Left ventricle myocardium inferior (tissue), 1 donor: ENCODE measurements at regions not wholly inside any gene's neighbourhood (a gene's known extent, or its start where the extent isn't known, plus 50 kb on each side); places are given as distances from the start of the nearest gene placed in this dataset.
"Not testable (repeated sequence)": the region's sequence is repeated elsewhere in the genome, so short reads cannot be mapped to it uniquely, and the experiment has no call there.

Experiments used
- DNase-seq: peaks from one replicate; pipeline ENCODE4 v3.0.0-alpha.2; 2020
- H3K27ac ChIP-seq: fragments of 200-600 bp; replicated peaks from 2 replicates; pipeline ENCODE4 v1.8.0; 2021
- H3K27me3 ChIP-seq: fragments of 200-600 bp; 2 replicates; pipeline ENCODE4 v1.8.0; 2021; ENCODE audit warnings: low read depth
- H3K36me3 ChIP-seq: fragments of 200-600 bp; 2 replicates; pipeline ENCODE4 v1.8.0; 2021
- H3K4me1 ChIP-seq: fragments of 200-600 bp; 2 replicates; pipeline ENCODE4 v1.8.0; 2021
- H3K4me3 ChIP-seq: fragments of 200-600 bp; 2 replicates; pipeline ENCODE4 v1.8.0; 2021; ENCODE audit warnings: mild to moderate bottlenecking, moderate library complexity
- H3K9me3 ChIP-seq: fragments of 200-600 bp; replicated peaks from 2 replicates; pipeline ENCODE4 v1.8.0; 2021
- CTCF ChIP-seq: fragments of 200-600 bp; IDR thresholded peaks from 2 replicates; pipeline ENCODE4 v1.8.0; 2021; ENCODE audit warnings: antibody characterized with exemption, mild to moderate bottlenecking, borderline replicate concordance
- intact Hi-C: fragments of 100-400 bp; cut with micrococcal nuclease; formaldehyde crosslinking; loops from one replicate; pipeline ENCODE4 v1.11.0; 2022
- donor health status: DM: no; HTN: yes; CAD: no; lungs with severe emphysema.

DNA sequence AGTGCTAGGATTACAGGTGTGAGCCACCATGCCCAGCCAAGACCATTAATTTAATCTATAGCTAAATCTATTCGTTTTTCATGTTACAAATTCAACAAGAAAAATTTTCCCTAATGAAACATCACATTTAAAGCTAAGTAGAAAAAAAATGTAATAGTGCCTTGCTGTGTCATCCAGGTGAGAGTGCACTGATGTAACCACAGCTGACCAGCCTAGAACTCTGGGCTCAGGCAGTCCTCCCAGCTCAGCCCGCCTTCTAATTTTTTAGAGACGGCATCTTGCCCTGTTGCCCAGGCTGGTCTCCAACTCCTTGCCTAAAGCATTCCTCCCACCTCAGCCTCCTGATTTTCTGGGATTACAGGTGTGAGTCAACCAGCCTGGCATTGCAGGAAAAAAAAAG is 109.0 kb downstream of the PPIAL4G start:
- Histone ChIP-seq H3K9me3 (no peaks in the 10 kb centered on the region), H3K36me3 (no peaks in the 10 kb centered on the region), H3K4me3 (no peak overlapping the region), H3K27ac (no peak overlapping the region), H3K4me1 (no peaks in the 10 kb centered on the region), H3K27me3 (peaks cover 68% of the 10 kb centered on the region)
- TF ChIP-seq CTCF: no peak
- intact Hi-C loops: no loop called here
- DNase-seq: no peak

- Histone ChIP-seq H3K27me3 (peaks cover 64% of the 10 kb centered on the region), H3K27ac (no peak overlapping the region), H3K9me3 (no peaks in the 10 kb centered on the region), H3K4me3 (no peak overlapping the region), H3K36me3 (no peaks in the 10 kb centered on the region), H3K4me1 (no peaks in the 10 kb centered on the region)
- no peak for TF ChIP-seq CTCF
- DNase-seq: no peak
- intact Hi-C loops: no loop called here
These were observed 109.7 kb downstream of the PPIAL4G start for GRCh38 chr1:148373192-148373925.

- no peak overlapping the region for H3K4me3 ChIP-seq
- TF ChIP-seq CTCF: no peak
- H3K36me3 ChIP-seq: no peaks in the 10 kb centered on the region
- no peak for DNase-seq
- no peaks in the 10 kb centered on the region for H3K9me3 ChIP-seq
- no peak overlapping the region for H3K27ac ChIP-seq
- intact Hi-C loops: no loop called here
- no peaks in the 10 kb centered on the region for H3K4me1 ChIP-seq
- H3K27me3 ChIP-seq: peaks cover 65% of the 10 kb centered on the region
These were observed 110.4 kb downstream of the PPIAL4G start for GRCh38 chr1:148372731-148373130.

- DNase-seq, H3K36me3 ChIP-seq, H3K4me3 ChIP-seq, H3K4me1 ChIP-seq, intact Hi-C loops, H3K27ac ChIP-seq, H3K9me3 ChIP-seq: not testable (repeated sequence)
- peaks cover 62% of the 10 kb centered on the region for H3K27me3 ChIP-seq
These were observed 110.9 kb downstream of the PPIAL4G start for GRCh38 chr1:148372051-148372726.

GRCh38 chr1:148371551-148371994 is 111.5 kb downstream of the PPIAL4G start:
- H3K9me3 ChIP-seq, H3K36me3 ChIP-seq, H3K4me1 ChIP-seq, DNase-seq, intact Hi-C loops, H3K4me3 ChIP-seq, H3K27ac ChIP-seq: not testable (repeated sequence)
- H3K27me3 ChIP-seq: peaks cover 62% of the 10 kb centered on the region
- peak; percentile 75 for TF ChIP-seq CTCF

GRCh38 chr1:148370661-148371060 is 112.4 kb downstream of the PPIAL4G start:
- H3K9me3 ChIP-seq, intact Hi-C loops, H3K4me1 ChIP-seq, DNase-seq, H3K4me3 ChIP-seq, H3K27ac ChIP-seq, H3K36me3 ChIP-seq: not testable (repeated sequence)
- H3K27me3 ChIP-seq: peaks cover 66% of the 10 kb centered on the region
